GM19025 (cell line): ENCODE measurements at regions not wholly inside any gene's neighbourhood (a gene's known extent, or its start where the extent isn't known, plus 50 kb on each side); places are given as distances from the start of the nearest gene placed in this dataset.

Source experiments
- ATAC-seq: cut with Tn5 transposase; IDR thresholded peaks from one replicate; pipeline ENCODE4 v1.9.1; 2021; ENCODE audit warnings: mild to moderate bottlenecking, low read depth, moderate library complexity; ENCODE audit not compliant: unreplicated experiment

DNA sequence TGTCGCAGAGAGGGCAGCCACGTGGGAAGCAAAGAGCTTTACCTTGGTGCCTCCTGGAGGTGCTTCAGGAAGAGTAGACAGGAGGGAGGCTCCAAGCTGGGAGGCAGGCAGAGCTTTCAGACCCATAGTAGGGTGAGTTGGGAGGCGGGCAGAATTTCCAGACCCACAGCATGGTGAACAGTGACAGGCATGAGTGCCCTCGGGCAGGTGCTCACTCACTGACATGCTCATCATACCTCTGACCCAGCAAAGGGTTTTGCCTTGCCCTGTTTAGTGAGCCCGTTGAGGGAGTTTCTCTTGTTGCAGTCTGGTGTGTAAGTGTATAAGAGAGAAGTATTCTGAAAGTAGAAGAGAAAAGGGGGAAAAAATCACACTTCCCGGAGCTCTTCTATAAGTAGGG lies 86.4 kb upstream of the NTM start:
- ATAC-seq = no peak

DNA sequence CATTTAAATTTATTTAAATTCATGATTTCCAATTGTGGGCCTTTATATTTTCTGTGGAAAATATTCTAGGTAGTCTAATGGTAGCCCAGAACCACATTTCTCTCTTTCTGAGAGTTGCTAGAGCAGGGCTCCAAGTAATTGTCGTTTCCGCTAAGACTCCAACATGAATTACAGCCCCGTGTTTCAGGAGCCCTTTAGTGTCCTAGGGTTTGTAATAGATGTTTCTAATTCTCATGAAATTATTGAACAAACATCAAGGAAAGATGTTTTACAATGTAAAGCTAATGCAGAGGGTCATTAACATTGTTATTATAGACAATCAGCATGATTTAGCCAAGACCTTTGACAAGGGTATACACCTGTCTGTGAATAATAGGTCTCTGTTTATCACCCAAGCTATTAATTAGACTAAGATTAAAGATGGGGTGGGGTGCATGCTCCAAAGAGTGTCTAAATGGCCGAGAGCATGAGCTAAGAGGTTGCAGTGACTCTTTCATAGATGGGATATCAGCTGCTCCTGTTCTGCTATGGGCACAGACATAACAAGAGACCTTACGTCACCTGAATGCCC lies 81.8 kb upstream of the NTM start:
- no peak for ATAC-seq

DNA sequence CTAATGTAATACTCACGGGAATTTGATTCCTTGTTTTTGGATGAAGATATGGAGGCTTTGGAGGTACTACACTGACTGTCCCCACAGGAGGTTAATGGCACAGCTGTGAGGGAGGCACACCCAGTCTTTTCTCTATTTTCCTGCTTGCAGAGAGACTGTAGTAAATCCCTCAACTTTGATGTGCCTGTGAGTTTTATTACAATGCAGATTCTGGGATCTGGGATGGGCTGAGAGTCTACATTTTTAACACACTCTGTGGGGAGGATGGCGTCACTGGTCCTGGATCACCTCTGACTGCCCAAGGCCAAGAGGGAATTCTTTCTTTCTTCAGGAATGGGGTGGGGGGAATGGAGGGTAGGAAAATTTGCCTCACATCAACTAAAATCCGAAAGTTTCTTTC lies 80.2 kb upstream of the NTM start:
- ATAC-seq = no peak

DNA sequence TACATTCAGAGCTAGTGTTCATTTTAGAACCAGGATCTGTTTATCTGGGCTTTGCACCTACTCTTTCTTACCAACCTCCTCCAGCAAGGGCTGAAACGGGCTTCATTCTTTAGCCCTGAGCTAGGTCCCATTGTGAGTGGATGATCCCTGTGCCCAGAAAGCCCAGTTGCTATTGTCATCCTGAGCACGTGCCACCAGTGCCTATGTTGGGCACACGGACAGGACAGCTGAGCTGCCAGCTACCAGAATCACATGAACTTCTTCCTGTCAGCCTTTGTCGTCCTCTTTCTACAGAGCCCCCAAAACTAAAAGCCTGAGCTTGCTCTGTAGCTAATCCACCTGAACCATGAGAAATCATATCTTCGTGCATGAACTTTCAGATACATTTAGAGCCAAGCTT lies 74.4 kb upstream of the NTM start:
- no peak for ATAC-seq

DNA sequence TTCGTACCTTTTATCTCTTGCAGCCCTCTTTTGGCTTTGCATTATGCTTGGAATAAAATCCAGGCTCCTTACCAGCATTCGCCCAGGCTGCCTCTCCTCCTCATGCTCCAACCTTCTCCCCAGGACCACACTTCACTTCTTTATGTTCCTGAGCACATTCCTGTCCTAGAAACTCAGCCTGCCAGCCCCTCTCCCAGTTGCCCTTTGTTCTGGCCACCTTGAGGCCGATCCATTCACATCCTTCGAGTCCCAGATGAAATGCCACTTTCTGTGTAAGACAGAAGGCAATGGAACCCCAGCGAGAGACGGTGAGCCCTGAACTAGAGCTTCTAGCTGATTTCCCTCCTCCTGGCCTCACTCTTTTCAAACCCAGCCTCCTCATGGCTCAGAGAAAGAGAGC lies 73.0 kb upstream of the NTM start:
- ATAC-seq = no peak

DNA sequence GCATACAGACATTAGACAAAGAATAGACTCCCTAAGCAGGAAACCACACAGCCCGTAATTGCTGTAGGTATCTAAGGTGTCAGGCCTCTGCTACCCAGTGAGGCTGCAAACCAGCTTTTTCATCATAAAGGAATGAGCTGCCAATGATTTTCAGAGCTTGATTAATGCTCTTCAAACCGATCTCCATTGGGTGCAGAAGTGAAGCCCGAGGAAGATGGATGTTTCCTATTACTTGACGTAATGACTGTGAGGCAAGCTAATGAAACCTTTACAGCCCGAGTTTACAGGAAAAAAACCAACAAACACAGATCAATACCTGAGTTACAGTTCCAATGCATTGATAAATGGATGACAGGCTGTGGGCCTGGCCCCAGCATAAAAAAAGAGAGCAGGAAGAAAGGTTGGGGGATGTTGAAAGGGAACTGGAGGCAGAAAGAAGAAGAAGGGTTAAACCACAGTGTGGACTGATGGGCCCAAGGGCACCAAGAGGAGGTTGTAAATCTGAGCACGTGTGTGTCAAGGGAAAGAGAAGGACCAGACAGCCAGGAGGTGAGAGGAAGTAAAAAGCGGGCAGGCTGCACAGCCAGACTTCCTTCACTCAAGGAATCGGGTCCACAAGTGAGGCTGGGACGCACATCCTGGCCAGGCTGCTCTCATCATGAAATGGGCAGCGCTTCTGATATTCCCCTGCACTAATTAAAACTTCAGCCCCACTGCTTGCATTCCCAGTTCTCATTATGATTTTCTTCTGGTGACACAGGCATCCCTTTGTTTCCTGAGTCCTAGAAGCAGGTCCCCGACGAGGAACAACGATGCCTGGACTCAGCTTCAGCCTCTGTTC lies 70.6 kb upstream of the NTM start:
- no peak for ATAC-seq

DNA sequence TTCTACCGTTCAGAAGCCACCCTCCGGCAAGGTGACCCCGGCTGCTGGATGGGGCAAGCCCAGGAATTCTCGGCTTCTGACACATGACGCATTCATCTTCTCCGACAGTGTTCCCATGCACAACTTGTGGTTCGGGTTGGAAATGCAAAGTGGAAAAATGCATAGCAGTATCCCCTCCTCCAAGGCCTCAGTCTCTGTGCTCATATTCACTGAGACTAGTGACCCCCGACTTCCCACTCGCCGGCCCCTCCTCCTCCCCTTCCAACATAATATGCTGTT lies 70.0 kb upstream of the NTM start:
- no peak for ATAC-seq

DNA sequence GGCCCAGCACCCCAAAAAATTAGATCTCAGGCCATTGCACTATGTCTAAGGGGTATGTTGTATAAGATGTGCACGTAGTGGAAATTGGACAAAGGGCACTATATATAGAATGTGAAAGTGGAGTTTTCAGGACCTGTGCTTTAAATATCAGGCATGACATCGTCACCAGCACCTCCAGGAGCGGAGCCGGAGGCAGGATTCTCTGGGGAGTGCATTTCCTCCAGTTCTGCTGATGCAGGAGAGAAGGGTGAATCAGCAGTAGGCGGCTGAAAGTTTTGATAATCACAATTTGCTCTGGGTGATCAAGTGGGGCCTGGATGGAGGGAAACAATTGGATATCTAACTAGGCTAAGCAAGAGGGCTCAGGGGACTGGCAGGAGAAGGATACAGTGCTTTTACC lies 69.1 kb upstream of the NTM start:
- no peak for ATAC-seq

DNA sequence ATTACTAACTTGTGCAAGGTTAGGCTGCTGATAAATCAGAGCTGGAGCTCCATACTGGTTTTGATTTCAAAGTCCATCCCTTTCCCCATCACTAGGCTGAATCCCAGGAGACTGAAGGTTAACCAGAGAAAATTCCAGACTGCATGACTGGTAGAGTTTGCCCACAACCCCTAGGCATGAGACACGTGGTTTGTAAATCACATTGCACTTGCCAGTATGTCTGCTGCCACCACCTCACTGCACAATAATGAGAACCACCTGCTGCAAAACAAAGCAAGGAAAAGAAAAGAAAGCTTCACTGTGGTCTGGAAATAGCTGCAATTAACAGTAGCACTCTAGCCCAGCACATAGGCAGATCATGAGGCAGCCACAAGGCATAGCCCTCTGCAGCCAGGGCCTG lies 67.6 kb upstream of the NTM start:
- ATAC-seq = no peak

DNA sequence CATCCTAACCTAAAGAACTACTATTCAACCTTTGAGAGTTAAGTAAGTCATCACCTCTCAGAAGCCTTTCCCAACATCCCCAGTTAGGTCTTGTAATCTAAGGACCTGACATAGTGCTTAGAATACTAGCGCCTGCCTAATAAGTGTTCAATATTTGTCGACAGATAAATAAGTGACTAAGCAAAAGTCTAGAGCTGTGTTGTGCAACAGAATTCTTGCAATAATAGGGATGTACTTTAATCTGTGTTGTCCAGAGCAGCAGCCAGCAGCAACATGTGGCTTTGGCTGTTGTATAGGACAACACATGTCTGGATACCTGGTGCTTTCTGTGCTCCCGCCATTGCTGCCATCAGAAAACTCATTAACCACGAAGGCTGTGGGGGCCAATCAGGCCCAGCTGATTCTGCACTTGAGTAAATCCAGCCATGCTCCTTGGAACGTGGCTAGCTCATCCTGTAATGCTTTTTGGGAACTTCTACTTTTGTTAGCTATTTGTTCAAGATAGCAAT lies 66.8 kb upstream of the NTM start:
- no peak for ATAC-seq

DNA sequence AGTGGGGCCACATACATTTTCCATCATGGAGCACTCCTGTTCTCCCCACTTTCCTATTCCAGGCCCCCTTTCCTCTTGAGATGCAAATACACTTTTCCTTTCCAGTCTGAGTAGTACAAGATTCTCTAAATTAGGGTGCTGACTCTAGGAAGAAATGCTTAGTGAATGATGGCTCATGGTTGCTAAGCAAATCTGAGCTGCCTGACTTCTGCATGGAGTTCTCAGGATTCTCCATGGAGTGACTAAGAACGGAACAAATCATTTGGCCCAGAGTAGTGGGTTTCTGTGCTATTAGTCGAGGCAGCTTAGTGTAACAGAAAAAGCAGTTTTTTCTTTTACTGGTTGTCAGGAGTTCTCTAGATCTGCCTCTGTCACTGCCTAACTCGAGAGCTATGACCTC lies 65.4 kb upstream of the NTM start:
- ATAC-seq = no peak

DNA sequence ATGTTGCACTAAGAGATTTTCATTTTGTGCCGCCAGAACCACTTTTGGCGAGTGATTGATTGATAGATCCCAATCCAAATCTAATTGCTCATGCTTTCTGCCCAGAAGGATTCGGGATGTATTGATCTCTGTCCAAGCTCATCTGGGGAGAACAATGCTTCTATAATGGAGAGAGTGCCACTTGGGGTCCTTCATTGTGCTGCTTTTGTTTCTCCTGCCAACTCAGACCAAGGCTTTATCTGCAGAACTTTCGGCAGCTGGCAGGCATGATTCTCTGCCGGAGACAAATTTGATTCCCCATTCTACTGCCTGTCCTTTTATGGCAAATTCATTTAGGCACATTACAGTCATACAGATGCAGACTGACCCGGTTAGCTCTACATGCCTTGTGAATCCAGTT lies 62.9 kb upstream of the NTM start:
- ATAC-seq = no peak

DNA sequence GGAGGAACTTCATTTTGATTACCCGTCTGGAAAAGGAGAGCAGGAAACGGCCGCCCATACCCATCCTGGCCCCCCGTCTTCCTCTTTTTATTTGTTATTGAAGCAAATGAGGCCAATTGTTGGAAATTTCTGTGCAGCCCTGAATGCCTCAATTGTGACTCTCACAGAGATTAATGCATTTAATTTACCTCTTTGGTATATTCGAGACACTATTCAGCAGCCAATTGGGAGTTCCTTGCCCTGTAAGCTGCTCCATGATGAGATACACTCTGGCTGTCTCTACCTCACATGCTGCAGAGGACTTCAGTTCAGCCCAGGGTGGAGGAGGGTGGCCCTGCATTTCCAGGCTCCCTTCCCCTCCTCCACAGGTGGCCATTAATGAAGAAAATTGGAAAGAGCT lies 60.6 kb upstream of the NTM start:
- no peak for ATAC-seq

DNA sequence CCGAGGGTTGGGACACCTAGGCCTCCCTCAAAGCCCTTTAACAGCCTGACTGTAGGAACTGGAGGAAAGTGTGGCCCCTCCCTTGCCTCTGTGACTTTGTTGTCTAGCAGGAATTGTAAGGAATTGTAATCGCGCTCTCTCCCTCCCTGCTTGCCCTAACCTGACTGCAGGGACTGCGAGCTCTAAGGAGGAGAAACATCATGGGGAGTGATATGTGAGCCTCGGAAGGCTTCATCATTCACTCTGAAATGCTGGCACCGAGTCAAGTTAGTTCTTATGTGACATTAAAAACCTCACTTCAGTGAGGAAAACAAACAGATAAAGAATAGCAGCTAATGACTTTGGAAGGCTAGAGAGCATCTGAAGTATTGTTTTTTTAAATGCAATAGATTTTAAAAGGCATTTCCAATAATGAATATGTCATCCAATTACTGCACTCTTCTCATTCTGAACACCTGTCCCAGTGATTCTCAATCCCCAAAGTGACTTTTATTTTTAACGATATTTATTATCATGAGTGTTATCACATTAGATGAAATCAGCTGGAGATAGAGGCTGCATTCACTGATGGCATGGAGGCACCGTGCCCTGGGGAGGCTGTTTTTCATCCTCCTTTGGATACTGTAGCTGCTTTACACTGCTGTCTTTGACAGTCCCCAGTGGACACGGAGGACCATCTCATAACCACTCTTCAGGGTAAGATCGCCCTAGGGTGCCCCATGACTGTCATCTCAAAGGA lies 58.5 kb upstream of the NTM start:
- ATAC-seq = no peak
